Stimulated activated CD8-positive, alpha-beta memory T cell treated with anti-CD3 and anti-CD28 coated beads, Interleukin-4, amount 100 ng/mL, for 24 hours (primary cell): ENCODE measurements at regions not wholly inside any gene's neighbourhood (a gene's known extent, or its start where the extent isn't known, plus 50 kb on each side); places are given as distances from the start of the nearest gene placed in this dataset.

Source experiments
- DNase-seq: peaks from one replicate; pipeline ENCODE4 v3.0.0-alpha.2; 2020; ENCODE audit warnings: low read depth

- DNase-seq, result no peak
These were observed 233.1 kb downstream of the BCAS1 start for GRCh38 chr20:53837126-53837826.

- DNase-seq, result no peak
These were observed 235.6 kb downstream of the BCAS1 start for GRCh38 chr20:53834749-53835148.

GRCh38 chr20:53834062-53834442 lies 236.3 kb downstream of the BCAS1 start:
- DNase-seq, result no peak

- DNase-seq, result no peak
These were observed 236.9 kb downstream of the BCAS1 start for GRCh38 chr20:53833333-53834061.

GRCh38 chr20:53832499-53832898 lies 237.9 kb downstream of the BCAS1 start:
- no peak for DNase-seq

GRCh38 chr20:53831812-53832211 lies 238.2 kb upstream of the ZNF217 start:
- no peak for DNase-seq

- DNase-seq, result no peak
These were observed 237.6 kb upstream of the ZNF217 start for GRCh38 chr20:53831228-53831627.

GRCh38 chr20:53829724-53830521 lies 236.3 kb upstream of the ZNF217 start:
- no peak for DNase-seq

GRCh38 chr20:53829255-53829723 lies 235.7 kb upstream of the ZNF217 start:
- no peak for DNase-seq

GRCh38 chr20:53828682-53829254 lies 235.1 kb upstream of the ZNF217 start:
- DNase-seq, result no peak

- no peak for DNase-seq
These were observed 234.5 kb upstream of the ZNF217 start for GRCh38 chr20:53828088-53828681.

- no peak for DNase-seq
These were observed 233.9 kb upstream of the ZNF217 start for GRCh38 chr20:53827292-53828087.

- DNase-seq, result no peak
These were observed 233.1 kb upstream of the ZNF217 start for GRCh38 chr20:53826597-53827291.

GRCh38 chr20:53826090-53826489 lies 232.5 kb upstream of the ZNF217 start:
- DNase-seq, result no peak

- no peak for DNase-seq
These were observed 231.6 kb upstream of the ZNF217 start for GRCh38 chr20:53825282-53825681.

GRCh38 chr20:53824779-53825178 lies 231.1 kb upstream of the ZNF217 start:
- no peak for DNase-seq

- no peak for DNase-seq
These were observed 229.6 kb upstream of the ZNF217 start for GRCh38 chr20:53823121-53823764.

GRCh38 chr20:53822534-53822933 lies 228.9 kb upstream of the ZNF217 start:
- DNase-seq, result no peak

- no peak for DNase-seq
These were observed 226.4 kb upstream of the ZNF217 start for GRCh38 chr20:53819973-53820451.
